ENCODE measurements at regions not wholly inside any gene's neighbourhood (a gene's known extent, or its start where the extent isn't known, plus 50 kb on each side); places are given as distances from the start of the nearest gene placed in this dataset.

- Histone ChIP-seq H3K79me2 (ENCODE audit: low read depth) (no peaks in the 10 kb centered on the region), H4K20me1 (ENCODE audit: insufficient read depth) (no peaks in the 10 kb centered on the region), H3K27ac (no peak overlapping the region), H3K9me3 (ENCODE audit: insufficient read depth, low read depth) (no peaks in the 10 kb centered on the region), H3K4me3 (no peak overlapping the region), H3K4me1 (replicated peaks; ENCODE audit: insufficient read depth) (peaks cover 6% of the 10 kb centered on the region), H3K9me2 (ENCODE audit: insufficient read depth) (no peaks in the 10 kb centered on the region), H3K4me2 (no peak overlapping the region), H3K36me3 (ENCODE audit: low read depth) (no peaks in the 10 kb centered on the region), H2AFZ (no peak overlapping the region), H3F3A (ENCODE audit: insufficient read depth, low read depth) (no peaks in the 10 kb centered on the region; the same call in 1 of the 2 replicates), H3K27me3 (ENCODE audit: insufficient read depth, low read depth) (no peaks in the 10 kb centered on the region)
- BruUV-seq (replicated peaks): no TSS peak
- DNase-seq: no peak
- POLR2A ChIA-PET (ENCODE audit: unreplicated experiment): no interaction called here
- CTCF ChIA-PET: no interaction called here
- TF ChIP-seq, protein P1, sequence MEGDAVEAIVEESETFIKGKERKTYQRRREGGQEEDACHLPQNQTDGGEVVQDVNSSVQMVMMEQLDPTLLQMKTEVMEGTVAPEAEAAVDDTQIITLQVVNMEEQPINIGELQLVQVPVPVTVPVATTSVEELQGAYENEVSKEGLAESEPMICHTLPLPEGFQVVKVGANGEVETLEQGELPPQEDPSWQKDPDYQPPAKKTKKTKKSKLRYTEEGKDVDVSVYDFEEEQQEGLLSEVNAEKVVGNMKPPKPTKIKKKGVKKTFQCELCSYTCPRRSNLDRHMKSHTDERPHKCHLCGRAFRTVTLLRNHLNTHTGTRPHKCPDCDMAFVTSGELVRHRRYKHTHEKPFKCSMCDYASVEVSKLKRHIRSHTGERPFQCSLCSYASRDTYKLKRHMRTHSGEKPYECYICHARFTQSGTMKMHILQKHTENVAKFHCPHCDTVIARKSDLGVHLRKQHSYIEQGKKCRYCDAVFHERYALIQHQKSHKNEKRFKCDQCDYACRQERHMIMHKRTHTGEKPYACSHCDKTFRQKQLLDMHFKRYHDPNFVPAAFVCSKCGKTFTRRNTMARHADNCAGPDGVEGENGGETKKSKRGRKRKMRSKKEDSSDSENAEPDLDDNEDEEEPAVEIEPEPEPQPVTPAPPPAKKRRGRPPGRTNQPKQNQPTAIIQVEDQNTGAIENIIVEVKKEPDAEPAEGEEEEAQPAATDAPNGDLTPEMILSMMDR (conservative IDR thresholded peaks at IDR 0.05): no peak
- TF ChIP-seq EZH2 (IDR thresholded peaks at IDR 0.05; ENCODE audit: low read depth): no peak
- intact Hi-C loops (cut with micrococcal nuclease; ENCODE audit: unreplicated experiment): no loop called here
Measured at GRCh38 chr5:53350368-53350767, 130.1 kb upstream of the FST start.

GRCh38 chr5:53350991-53351770 lies 129.2 kb upstream of the FST start:
- H3K27me3 ChIP-seq (ENCODE audit: insufficient read depth, low read depth): no peaks in the 10 kb centered on the region
- H3K79me2 ChIP-seq (ENCODE audit: low read depth): no peaks in the 10 kb centered on the region
- no peak for DNase-seq
- no peaks in the 10 kb centered on the region for H3K36me3 ChIP-seq (ENCODE audit: low read depth)
- H3K4me3 ChIP-seq: no peak overlapping the region
- no peak overlapping the region for H3K27ac ChIP-seq
- H4K20me1 ChIP-seq (ENCODE audit: insufficient read depth): no peaks in the 10 kb centered on the region
- H3K4me2 ChIP-seq: no peak overlapping the region
- ChIA-PET POLR2A (ENCODE audit: unreplicated experiment) (no interaction called here), CTCF (no interaction called here)
- TF ChIP-seq EZH2 (IDR thresholded peaks at IDR 0.05; ENCODE audit: low read depth): no peak
- TF ChIP-seq, protein P1 (conservative IDR thresholded peaks at IDR 0.05): no peak
- no TSS peak for BruUV-seq (replicated peaks)
- H3K4me1 ChIP-seq (replicated peaks; ENCODE audit: insufficient read depth): peaks cover 13% of the 10 kb centered on the region
- H3K9me2 ChIP-seq (ENCODE audit: insufficient read depth): no peaks in the 10 kb centered on the region
- intact Hi-C loops (cut with micrococcal nuclease; ENCODE audit: unreplicated experiment): no loop called here
- no peaks in the 10 kb centered on the region for H3K9me3 ChIP-seq (ENCODE audit: insufficient read depth, low read depth)
- no peaks in the 10 kb centered on the region; the same call in 1 of the 2 replicates for H3F3A ChIP-seq (ENCODE audit: insufficient read depth, low read depth)
- no peak overlapping the region for H2AFZ ChIP-seq

DNA sequence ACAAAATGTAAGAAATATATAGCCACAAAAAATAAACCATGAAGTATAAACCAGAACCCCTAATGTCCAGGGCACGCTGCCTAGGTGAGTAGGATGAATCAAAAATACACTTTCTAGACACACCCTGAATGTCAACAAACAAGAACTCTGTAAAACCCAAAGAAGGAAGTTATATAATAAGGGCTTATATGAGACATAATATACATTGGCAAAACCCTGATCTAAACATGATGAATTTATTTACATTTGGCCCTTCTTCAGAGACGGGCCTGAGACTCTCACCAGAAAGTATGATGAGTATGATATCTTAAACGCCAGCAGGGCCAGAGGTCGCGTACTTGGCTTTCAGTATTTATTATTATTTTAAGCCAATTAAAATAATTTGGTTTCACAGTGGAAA lies 125.1 kb upstream of the FST start:
- no TSS peak for BruUV-seq (replicated peaks)
- no peaks in the 10 kb centered on the region for H4K20me1 ChIP-seq (ENCODE audit: insufficient read depth)
- no peaks in the 10 kb centered on the region for H3K9me3 ChIP-seq (ENCODE audit: insufficient read depth, low read depth)
- no peak overlapping the region for H3K4me3 ChIP-seq
- no peaks in the 10 kb centered on the region for H3K36me3 ChIP-seq (ENCODE audit: low read depth)
- H3K9me2 ChIP-seq (ENCODE audit: insufficient read depth): no peaks in the 10 kb centered on the region
- no peaks in the 10 kb centered on the region for H3K79me2 ChIP-seq (ENCODE audit: low read depth)
- TF ChIP-seq EZH2 (IDR thresholded peaks at IDR 0.05; ENCODE audit: low read depth): no peak
- TF ChIP-seq, protein P1 (conservative IDR thresholded peaks at IDR 0.05): no peak
- peaks cover 2% of the 10 kb centered on the region for H3F3A ChIP-seq (ENCODE audit: insufficient read depth, low read depth)
- POLR2A ChIA-PET (ENCODE audit: unreplicated experiment): no interaction called here
- peak in 1 of 2 experiments; percentile 53 for DNase-seq
- H3K27ac ChIP-seq: peak overlapping the region; percentile 42
- H3K27me3 ChIP-seq (ENCODE audit: insufficient read depth, low read depth): no peaks in the 10 kb centered on the region
- 0 out of 2 replicates have a peak overlapping the region, but pooled peaks have one; percentile 17 for H3K4me2 ChIP-seq
- H2AFZ ChIP-seq: no peak overlapping the region
- H3K4me1 ChIP-seq (replicated peaks; ENCODE audit: insufficient read depth): peaks cover 18% of the 10 kb centered on the region
- CTCF ChIA-PET: no interaction called here
- intact Hi-C loops (cut with micrococcal nuclease; ENCODE audit: unreplicated experiment): no loop called here

Measured in PC-9 (cell line).